Neuronal stem cell (in vitro differentiated cells): ENCODE measurements at regions not wholly inside any gene's neighbourhood (a gene's known extent, or its start where the extent isn't known, plus 50 kb on each side); places are given as distances from the start of the nearest gene placed in this dataset.

Experiments used
- DNase-seq: peaks from one replicate; pipeline ENCODE4 v3.0.0-alpha.2; 2013; ENCODE audit warnings: low spot score
- H2AFZ ChIP-seq: one replicate; pipeline ENCODE4 v1.6.1; 2013; ENCODE audit warnings: mild to moderate bottlenecking, low read length, inconsistent platforms
- H2AK5ac ChIP-seq: 2 replicates; pipeline ENCODE4 v1.6.1; 2013; ENCODE audit warnings: low read depth, mild to moderate bottlenecking, inconsistent platforms, low read length, moderate library complexity, mixed read lengths
- H2BK120ac ChIP-seq: 2 replicates; pipeline ENCODE4 v1.6.1; 2013; ENCODE audit warnings: low read depth, mild to moderate bottlenecking, inconsistent platforms, low read length, moderate library complexity, mixed read lengths
- H2BK12ac ChIP-seq: one replicate; pipeline ENCODE4 v1.6.1; 2013; ENCODE audit warnings: low read length, inconsistent platforms
- H2BK15ac ChIP-seq: 2 replicates; pipeline ENCODE4 v1.6.1; 2013; ENCODE audit warnings: mild to moderate bottlenecking, low read length, inconsistent platforms, mixed read lengths
- H2BK5ac ChIP-seq: one replicate; pipeline ENCODE4 v1.6.1; 2013; ENCODE audit warnings: inconsistent platforms, mild to moderate bottlenecking, low read length, moderate library complexity
- H3K14ac ChIP-seq: one replicate; pipeline ENCODE4 v1.6.1; 2013; ENCODE audit warnings: low read length, inconsistent platforms
- H3K18ac ChIP-seq: 2 replicates; pipeline ENCODE4 v1.6.1; 2013; ENCODE audit warnings: low read length, inconsistent platforms
- H3K23ac ChIP-seq: 2 replicates; pipeline ENCODE4 v1.6.1; 2013; ENCODE audit warnings: low read depth, mild to moderate bottlenecking, mixed read lengths, low read length, inconsistent platforms; ENCODE audit not compliant: poor library complexity
- H3K27ac ChIP-seq: replicated peaks from 3 replicates; pipeline ENCODE4 v1.5.1; 2013; ENCODE audit warnings: low read length, inconsistent platforms
- H3K27me3 ChIP-seq, 3 experiments: 2 replicates each; pipeline ENCODE4 v1.6.1; 2013; ENCODE audit warnings: low read length in 3 of 3, mild to moderate bottlenecking in 2 of 3, inconsistent platforms in 1 of 3, low read depth in 1 of 3, mixed read lengths in 1 of 3, moderate library complexity in 1 of 3; ENCODE audit not compliant: control insufficient read depth in 3 of 3, insufficient read depth in 3 of 3
- H3K36me3 ChIP-seq, 2 donors: replicated peaks in 1 of 2; 2 replicates each; pipeline ENCODE4 v1.6.1; 2013; ENCODE audit warnings: low read length in 2 of 2; ENCODE audit not compliant: control insufficient read depth in 2 of 2, insufficient read depth in 2 of 2
- H3K4ac ChIP-seq: 2 replicates; pipeline ENCODE4 v1.6.1; 2013; ENCODE audit warnings: inconsistent platforms, mild to moderate bottlenecking, low read length, moderate library complexity
- H3K4me1 ChIP-seq, 2 donors: 1 replicate in 1 of 2; 2 replicates in 1 of 2; pipeline ENCODE4 v1.6.1; 2013; ENCODE audit warnings: low read length in 2 of 2, low read depth in 1 of 2; ENCODE audit not compliant: control insufficient read depth in 2 of 2, insufficient read depth in 1 of 2
- H3K4me2 ChIP-seq: one replicate; pipeline ENCODE4 v1.6.1; 2013; ENCODE audit warnings: mild to moderate bottlenecking, low read length, inconsistent platforms; ENCODE audit not compliant: insufficient read depth, poor library complexity, severe bottlenecking
- H3K4me3 ChIP-seq, 2 donors: 2 replicates each; pipeline ENCODE4 v1.5.1; 2013; ENCODE audit warnings: low read length in 2 of 2, mild to moderate bottlenecking in 2 of 2, inconsistent platforms in 1 of 2, moderate library complexity in 1 of 2
- H3K79me1 ChIP-seq: one replicate; pipeline ENCODE4 v1.6.1; 2013; ENCODE audit warnings: low read depth, mild to moderate bottlenecking, inconsistent platforms, low read length, moderate library complexity
- H3K9ac ChIP-seq: one replicate; pipeline ENCODE4 v1.6.1; 2013; ENCODE audit warnings: mild to moderate bottlenecking, low read depth, low read length, inconsistent platforms; ENCODE audit not compliant: poor library complexity
- H3K9me3 ChIP-seq, 2 donors: replicated peaks in 1 of 2; 2 replicates each; pipeline versions ENCODE3 to v1.6.1; 2013; ENCODE audit warnings: low read length in 2 of 2, mild to moderate bottlenecking in 2 of 2, inconsistent platforms in 1 of 2, low read depth in 1 of 2, mixed read lengths in 1 of 2, moderate library complexity in 1 of 2; ENCODE audit not compliant: control insufficient read depth in 2 of 2, insufficient read depth in 1 of 2
- H4K8ac ChIP-seq: one replicate; pipeline ENCODE4 v1.6.1; 2013; ENCODE audit warnings: low read depth, mild to moderate bottlenecking, inconsistent platforms, low read length, moderate library complexity
- H4K91ac ChIP-seq: one replicate; pipeline ENCODE4 v1.6.1; 2013; ENCODE audit warnings: low read length, low read depth, mild to moderate bottlenecking, inconsistent platforms; ENCODE audit not compliant: poor library complexity
- WGBS, 2 donors: extraction: QIAGEN DNeasy Blood & Tissue Kit; methylation state at CpG; one replicate each; pipeline ENCODE4 v1.1.7; 2013; ENCODE audit warnings: missing lambda C conversion rate in 2 of 2, mixed read lengths in 1 of 2; ENCODE audit not compliant: insufficient read length in 2 of 2, insufficient replicate concordance in 1 of 2; ENCODE audit errors: extremely low coverage in 2 of 2; 5-methylcytosine and 5-hydroxymethylcytosine counted together

DNA sequence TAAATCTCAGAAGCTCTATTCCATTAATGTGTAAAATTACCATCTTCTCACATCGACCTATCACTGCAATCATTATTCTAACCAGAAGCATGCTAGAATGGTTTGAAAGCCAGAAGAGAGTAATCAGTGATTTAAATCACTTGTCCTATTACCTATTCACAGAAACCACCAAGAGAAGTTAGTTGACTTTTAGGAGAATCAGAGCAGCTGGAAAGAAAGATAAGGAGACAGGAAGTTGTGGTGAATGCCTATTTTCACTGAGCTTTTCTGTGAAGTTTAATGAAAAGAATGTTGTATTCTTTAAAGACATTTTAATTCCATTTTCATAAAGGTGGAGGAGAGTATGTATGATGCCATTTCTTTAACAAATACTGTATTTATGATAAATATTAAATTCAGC lies 352.6 kb upstream of the CRIM1 start:
- H3K9me3 ChIP-seq, result no peaks in the 10 kb centered on the region
- no peak overlapping the region for H2AFZ ChIP-seq

DNA sequence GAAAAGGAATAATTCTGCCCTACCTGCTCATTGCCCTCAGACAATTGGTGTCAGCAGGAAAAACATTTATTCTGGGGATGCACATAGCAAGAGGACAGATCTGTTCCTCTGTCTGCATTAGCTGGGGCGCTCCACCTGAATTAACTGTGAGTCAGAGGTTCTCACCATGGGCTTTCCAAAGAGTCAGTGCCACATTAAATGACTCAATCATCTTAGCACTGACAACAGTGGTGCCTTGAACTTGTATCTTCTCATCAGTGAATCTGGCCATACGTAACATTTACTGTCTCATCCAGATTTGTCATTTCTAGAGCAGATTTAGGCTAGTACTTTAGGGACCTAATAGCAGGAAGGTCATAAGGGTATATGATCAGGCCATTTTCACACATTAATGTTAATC lies 358.1 kb upstream of the CRIM1 start:
- H3K79me1 ChIP-seq, result no peaks in the 10 kb centered on the region
- H3K4me1 ChIP-seq, result no peaks in the 10 kb centered on the region
- H4K91ac ChIP-seq, result no peak overlapping the region
- WGBS, 2 donors, result no CpG with 5 or more reads among the region's 2 CpGs
- H3K36me3 ChIP-seq, result no peaks in the 10 kb centered on the region
- no peak overlapping the region for H3K9ac ChIP-seq
- no peak overlapping the region for H3K18ac ChIP-seq
- H3K27me3 ChIP-seq, result no peaks in the 10 kb centered on the region
- no peak overlapping the region for H3K27ac ChIP-seq
- H3K4ac ChIP-seq, result no peak overlapping the region
- H2BK5ac ChIP-seq, result no peak overlapping the region
- H4K8ac ChIP-seq, result no peak overlapping the region
- no peak overlapping the region for H3K4me2 ChIP-seq
- H2AK5ac ChIP-seq, result no peak overlapping the region
- H3K9me3 ChIP-seq, result peaks cover 0 to 5% of the 10 kb centered on the region in 2 donors
- no peak overlapping the region for H2BK15ac ChIP-seq
- H2AFZ ChIP-seq, result no peak overlapping the region
- no peak overlapping the region for H3K23ac ChIP-seq
- H3K4me3 ChIP-seq, result no peak overlapping the region
- H2BK12ac ChIP-seq, result no peak overlapping the region
- no peak for DNase-seq
- no peak overlapping the region for H3K14ac ChIP-seq
- no peak overlapping the region for H2BK120ac ChIP-seq

More for the DNA sequence above, 352.6 kb upstream of the CRIM1 start:
- no peak overlapping the region for H3K4ac ChIP-seq
- no peak overlapping the region for H3K9ac ChIP-seq
- no peak overlapping the region for H4K8ac ChIP-seq
- WGBS, 2 donors, result no CpG with 5 or more reads among the region's 1 CpG
- no peaks in the 10 kb centered on the region for H3K36me3 ChIP-seq
- no peak overlapping the region for H3K4me2 ChIP-seq
- H3K14ac ChIP-seq, result no peak overlapping the region
- no peak overlapping the region for H2BK120ac ChIP-seq
- H4K91ac ChIP-seq, result no peak overlapping the region
- no peak overlapping the region for H2BK12ac ChIP-seq
- no peak overlapping the region for H3K4me3 ChIP-seq
- no peak overlapping the region for H2AK5ac ChIP-seq
- no peak overlapping the region for H3K18ac ChIP-seq
- H3K27me3 ChIP-seq, result no peaks in the 10 kb centered on the region
- no peaks in the 10 kb centered on the region for H3K4me1 ChIP-seq
- no peak overlapping the region for H2BK5ac ChIP-seq
- no peaks in the 10 kb centered on the region for H3K79me1 ChIP-seq
- no peak for DNase-seq
- no peak overlapping the region for H2BK15ac ChIP-seq
- H3K27ac ChIP-seq, result no peak overlapping the region
- H3K23ac ChIP-seq, result no peak overlapping the region

DNA sequence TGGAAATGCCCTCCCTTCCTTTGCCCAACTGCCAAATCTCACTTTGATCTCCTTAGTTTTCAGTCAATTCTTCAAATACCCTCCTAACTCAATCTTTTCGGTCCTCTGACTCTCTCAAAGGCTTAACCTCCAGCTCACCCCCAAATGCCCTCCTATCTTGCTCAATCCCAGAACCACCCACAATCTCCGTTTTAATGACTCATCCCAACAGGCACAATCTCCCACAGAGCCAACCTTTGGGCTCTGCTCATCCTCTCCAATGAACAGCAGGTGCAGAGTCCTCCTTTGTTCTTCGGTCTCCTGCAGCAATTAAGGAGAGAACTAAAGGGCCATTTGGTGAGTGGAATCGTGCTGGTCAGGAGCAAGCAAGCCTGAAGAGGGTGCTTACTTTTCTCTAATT lies 366.1 kb upstream of the CRIM1 start:
- Histone ChIP-seq H3K9ac (no peak overlapping the region), H3K14ac (no peak overlapping the region), H3K4me1 (peaks cover 2 to 7% of the 10 kb centered on the region in 2 donors), H3K9me3 (peaks cover 0 to 2% of the 10 kb centered on the region in 2 donors), H3K36me3 (no peaks in the 10 kb centered on the region), H2BK120ac (no peak overlapping the region), H3K79me1 (no peaks in the 10 kb centered on the region), H3K23ac (no peak overlapping the region), H4K91ac (no peak overlapping the region), H2BK15ac (no peak overlapping the region), H3K4ac (no peak overlapping the region), H3K4me3 (no peak overlapping the region), H3K27ac (no peak overlapping the region), H2BK5ac (no peak overlapping the region), H3K27me3 (no peaks in the 10 kb centered on the region), H4K8ac (no peak overlapping the region), H2AFZ (peak overlapping the region; percentile 42), H3K4me2 (peak overlapping the region; percentile 21), H2AK5ac (no peak overlapping the region), H2BK12ac (no peak overlapping the region), H3K18ac (no peak overlapping the region)
- no CpG with 5 or more reads among the region's 4 CpGs for WGBS, 2 donors
- DNase-seq, result peak; percentile 46

DNA sequence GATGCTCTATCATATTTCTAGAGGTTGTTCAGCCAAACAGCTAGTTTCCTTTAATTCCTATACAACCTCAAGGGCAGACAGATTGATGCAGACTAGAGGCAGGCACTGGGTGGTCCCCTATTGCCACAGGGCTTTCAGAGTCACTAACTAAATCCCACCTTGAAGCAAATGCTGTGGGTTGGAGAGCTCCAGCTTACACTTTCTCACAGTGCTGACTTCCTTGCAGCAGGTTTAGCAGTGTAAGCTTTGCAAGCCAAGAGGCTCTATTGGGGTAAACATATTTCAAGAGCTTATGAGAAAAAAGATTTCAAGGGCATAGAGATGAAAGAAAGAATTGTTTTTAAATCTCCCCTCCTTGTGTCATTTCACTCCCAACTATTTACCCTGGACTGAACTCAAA lies 366.5 kb upstream of the CRIM1 start:
- Histone ChIP-seq H2BK12ac (no peak overlapping the region), H3K4me3 (no peak overlapping the region), H3K4ac (no peak overlapping the region), H3K36me3 (no peaks in the 10 kb centered on the region), H3K4me2 (no peak overlapping the region), H3K4me1 (peaks cover 2 to 7% of the 10 kb centered on the region in 2 donors), H3K23ac (no peak overlapping the region), H3K79me1 (no peaks in the 10 kb centered on the region), H4K8ac (no peak overlapping the region), H2AK5ac (no peak overlapping the region), H3K9ac (no peak overlapping the region), H3K14ac (no peak overlapping the region), H3K27me3 (no peaks in the 10 kb centered on the region), H2BK5ac (no peak overlapping the region), H2BK120ac (no peak overlapping the region), H3K27ac (no peak overlapping the region), H2BK15ac (no peak overlapping the region), H4K91ac (no peak overlapping the region), H3K18ac (no peak overlapping the region), H2AFZ (no peak overlapping the region), H3K9me3 (peaks cover 0 to 2% of the 10 kb centered on the region in 2 donors)
- no peak for DNase-seq
